ENCODE measurements at regions not wholly inside any gene's neighbourhood (a gene's known extent, or its start where the extent isn't known, plus 50 kb on each side); places are given as distances from the start of the nearest gene placed in this dataset.
A peak's percentile ranks its signal among the peaks of the same experiment; 100 is the strongest.

DNA sequence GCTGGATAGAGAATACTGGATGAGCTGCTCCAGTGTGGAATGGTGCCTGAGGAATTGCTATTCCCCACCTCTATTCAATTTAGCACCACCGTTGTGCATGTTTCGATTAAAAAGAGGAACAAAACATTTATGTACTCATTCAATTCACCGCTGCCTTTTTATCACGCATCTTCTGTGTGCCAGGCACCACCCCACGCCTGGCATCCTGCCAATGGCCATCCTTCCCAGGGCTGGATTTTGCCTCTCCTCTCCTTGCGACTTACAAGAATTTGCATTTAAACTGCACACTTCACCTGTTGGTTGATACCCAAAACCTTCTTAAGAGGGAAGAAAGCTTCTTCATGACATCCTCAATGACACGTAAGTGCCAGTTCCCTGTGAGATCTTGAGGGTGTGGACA is 110.2 kb upstream of the DPP6 start:
- no peaks in the 10 kb centered on the region for H3K27me3 ChIP-seq (ENCODE audit: control insufficient read depth in 3 of 3, insufficient read depth in 3 of 3, low read length in 2 of 3)
- H3K27ac ChIP-seq (ENCODE audit: low read depth in 1 of 2, low read length in 1 of 2) = no peak overlapping the region
- 85 to 87% methylated on average over 7 of the region's 7 CpGs for WGBS, 2 donors
- ATAC-seq (ENCODE audit: insufficient read depth, low FRiP score) = no peak
- H3K4me1 ChIP-seq (ENCODE audit: control insufficient read depth in 5 of 5, insufficient read depth in 5 of 5, low read length in 5 of 5) = peaks cover 0 to 6% (median 0%) of the 10 kb centered on the region in 5 donors
- no peak for DNase-seq
- no peaks in the 10 kb centered on the region for H3K9me3 ChIP-seq (ENCODE audit: control insufficient read depth in 4 of 4, insufficient read depth in 3 of 4, low read length in 3 of 4)
- no peak overlapping the region for H3K4me3 ChIP-seq
- H3K9ac ChIP-seq (ENCODE audit: insufficient read depth in 1 of 2, low read length in 2 of 2) = no peak overlapping the region
- H3K36me3 ChIP-seq (ENCODE audit: control insufficient read depth in 4 of 4, insufficient read depth in 4 of 4, low read length in 4 of 4) = no peaks in the 10 kb centered on the region
- TF ChIP-seq, protein P1, sequence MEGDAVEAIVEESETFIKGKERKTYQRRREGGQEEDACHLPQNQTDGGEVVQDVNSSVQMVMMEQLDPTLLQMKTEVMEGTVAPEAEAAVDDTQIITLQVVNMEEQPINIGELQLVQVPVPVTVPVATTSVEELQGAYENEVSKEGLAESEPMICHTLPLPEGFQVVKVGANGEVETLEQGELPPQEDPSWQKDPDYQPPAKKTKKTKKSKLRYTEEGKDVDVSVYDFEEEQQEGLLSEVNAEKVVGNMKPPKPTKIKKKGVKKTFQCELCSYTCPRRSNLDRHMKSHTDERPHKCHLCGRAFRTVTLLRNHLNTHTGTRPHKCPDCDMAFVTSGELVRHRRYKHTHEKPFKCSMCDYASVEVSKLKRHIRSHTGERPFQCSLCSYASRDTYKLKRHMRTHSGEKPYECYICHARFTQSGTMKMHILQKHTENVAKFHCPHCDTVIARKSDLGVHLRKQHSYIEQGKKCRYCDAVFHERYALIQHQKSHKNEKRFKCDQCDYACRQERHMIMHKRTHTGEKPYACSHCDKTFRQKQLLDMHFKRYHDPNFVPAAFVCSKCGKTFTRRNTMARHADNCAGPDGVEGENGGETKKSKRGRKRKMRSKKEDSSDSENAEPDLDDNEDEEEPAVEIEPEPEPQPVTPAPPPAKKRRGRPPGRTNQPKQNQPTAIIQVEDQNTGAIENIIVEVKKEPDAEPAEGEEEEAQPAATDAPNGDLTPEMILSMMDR (IDR thresholded peaks at IDR 0.05; ENCODE audit: control extremely low read depth, extremely low read depth) = no peak

DNA sequence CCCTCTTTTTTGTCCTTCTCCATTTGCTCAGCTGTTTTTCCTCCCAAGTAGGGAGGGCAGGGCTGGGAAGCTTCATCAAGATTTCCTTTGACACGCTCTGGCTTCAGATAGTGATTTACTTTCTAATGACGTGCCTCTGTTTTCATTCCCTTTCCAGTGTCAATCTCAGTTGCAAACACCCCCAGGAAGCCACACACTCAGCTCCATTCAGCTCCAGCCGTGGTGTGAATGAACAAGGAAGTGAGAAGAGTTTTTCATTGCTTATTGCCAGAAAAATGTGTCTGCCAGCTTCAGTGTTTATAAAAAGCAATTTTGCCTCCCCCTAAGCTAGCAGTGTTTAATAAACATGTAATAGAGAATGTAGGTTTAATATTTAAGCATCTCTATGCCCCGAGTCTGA is 108.7 kb upstream of the DPP6 start:
- no peaks in the 10 kb centered on the region for H3K36me3 ChIP-seq (ENCODE audit: control insufficient read depth in 4 of 4, insufficient read depth in 4 of 4, low read length in 4 of 4)
- H3K4me1 ChIP-seq (ENCODE audit: control insufficient read depth in 5 of 5, insufficient read depth in 5 of 5, low read length in 5 of 5) = peaks cover 0 to 6% (median 0%) of the 10 kb centered on the region in 5 donors
- no peak overlapping the region for H3K27ac ChIP-seq (ENCODE audit: low read depth in 1 of 2, low read length in 1 of 2)
- no peak for ATAC-seq (ENCODE audit: insufficient read depth, low FRiP score)
- WGBS, 2 donors = 20 to 21% methylated on average over 4 of the region's 4 CpGs
- H3K4me3 ChIP-seq = no peak overlapping the region
- H3K9me3 ChIP-seq (ENCODE audit: control insufficient read depth in 4 of 4, insufficient read depth in 3 of 4, low read length in 3 of 4) = no peaks in the 10 kb centered on the region
- TF ChIP-seq, protein P1 (IDR thresholded peaks at IDR 0.05; ENCODE audit: control extremely low read depth, extremely low read depth) = no peak
- no peak overlapping the region for H3K9ac ChIP-seq (ENCODE audit: insufficient read depth in 1 of 2, low read length in 2 of 2)
- no peaks in the 10 kb centered on the region for H3K27me3 ChIP-seq (ENCODE audit: control insufficient read depth in 3 of 3, insufficient read depth in 3 of 3, low read length in 2 of 3)
- peak in 2 of 3 donors; percentile 17 to 44 for DNase-seq

DNA sequence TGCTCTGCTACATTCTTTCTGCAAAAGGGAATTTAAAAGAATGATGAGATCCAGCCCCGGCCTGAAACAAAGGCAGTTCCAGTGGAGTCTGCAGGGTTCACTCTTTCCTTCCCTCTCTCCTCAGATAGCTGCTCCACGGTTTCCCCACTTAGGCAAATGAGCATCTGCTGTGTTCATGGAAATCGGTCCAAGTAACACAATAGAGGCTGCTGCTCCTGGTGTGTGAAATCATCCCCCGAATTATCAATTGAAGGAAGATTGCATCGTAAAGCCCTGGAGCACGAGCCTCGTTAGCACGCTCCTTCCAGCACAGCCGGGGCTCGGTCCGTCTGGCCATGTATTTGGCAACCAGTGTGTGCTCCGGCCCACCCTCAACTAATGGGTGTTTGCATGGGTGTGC is 108.3 kb upstream of the DPP6 start:
- H3K9ac ChIP-seq (ENCODE audit: insufficient read depth in 1 of 2, low read length in 2 of 2) = no peak overlapping the region
- ATAC-seq (ENCODE audit: insufficient read depth, low FRiP score) (no peak), DNase-seq (no peak)
- WGBS, 2 donors = 48 to 60% methylated on average over 12 of the region's 12 CpGs
- H3K27ac ChIP-seq (ENCODE audit: low read depth in 1 of 2, low read length in 1 of 2) = no peak overlapping the region
- no peaks in the 10 kb centered on the region for H3K9me3 ChIP-seq (ENCODE audit: control insufficient read depth in 4 of 4, insufficient read depth in 3 of 4, low read length in 3 of 4)
- H3K27me3 ChIP-seq (ENCODE audit: control insufficient read depth in 3 of 3, insufficient read depth in 3 of 3, low read length in 2 of 3) = no peaks in the 10 kb centered on the region
- H3K4me1 ChIP-seq (ENCODE audit: control insufficient read depth in 5 of 5, insufficient read depth in 5 of 5, low read length in 5 of 5) = peaks cover 0 to 6% (median 0%) of the 10 kb centered on the region in 5 donors
- H3K36me3 ChIP-seq (ENCODE audit: control insufficient read depth in 4 of 4, insufficient read depth in 4 of 4, low read length in 4 of 4) = no peaks in the 10 kb centered on the region
- H3K4me3 ChIP-seq = no peak overlapping the region
- TF ChIP-seq, protein P1 (IDR thresholded peaks at IDR 0.05; ENCODE audit: control extremely low read depth, extremely low read depth) = no peak

DNA sequence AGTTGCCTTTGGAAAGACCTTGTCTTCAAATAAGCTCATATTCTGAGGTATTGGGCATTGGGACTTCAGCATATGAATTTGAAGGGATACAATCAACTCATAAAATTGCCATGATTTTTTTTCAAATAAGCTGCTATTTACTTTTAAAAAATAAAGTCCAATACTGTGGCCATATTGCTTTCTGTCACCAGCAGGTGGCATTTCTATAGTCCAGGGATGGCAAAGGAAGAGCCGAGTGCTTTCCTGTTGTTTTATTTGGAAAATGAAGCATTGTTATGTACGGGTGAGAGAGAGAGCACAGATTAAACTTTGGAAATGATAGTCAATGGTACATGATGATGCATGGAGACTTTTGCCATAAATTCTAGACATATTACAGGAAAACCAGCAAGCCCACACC is 104.1 kb upstream of the DPP6 start:
- WGBS, 2 donors = 44 to 63% methylated on average over 2 of the region's 2 CpGs
- no peak for DNase-seq
- Histone ChIP-seq H3K36me3 (ENCODE audit: control insufficient read depth in 4 of 4, insufficient read depth in 4 of 4, low read length in 4 of 4) (no peaks in the 10 kb centered on the region), H3K4me3 (no peak overlapping the region), H3K27me3 (ENCODE audit: control insufficient read depth in 3 of 3, insufficient read depth in 3 of 3, low read length in 2 of 3) (no peaks in the 10 kb centered on the region), H3K27ac (ENCODE audit: low read depth in 1 of 2, low read length in 1 of 2) (no peak overlapping the region), H3K9ac (ENCODE audit: insufficient read depth in 1 of 2, low read length in 2 of 2) (no peak overlapping the region), H3K4me1 (ENCODE audit: control insufficient read depth in 5 of 5, insufficient read depth in 5 of 5, low read length in 5 of 5) (peaks cover 0 to 6% (median 0%) of the 10 kb centered on the region in 5 donors), H3K9me3 (ENCODE audit: control insufficient read depth in 4 of 4, insufficient read depth in 3 of 4, low read length in 3 of 4) (peaks cover 0 to 3% (median 0%) of the 10 kb centered on the region in 4 donors)
- no peak for ATAC-seq (ENCODE audit: insufficient read depth, low FRiP score)
- TF ChIP-seq, protein P1 (IDR thresholded peaks at IDR 0.05; ENCODE audit: control extremely low read depth, extremely low read depth) = no peak

Data from lung (tissue), 11 donors.